ENCODE measurements at regions not wholly inside any gene's neighbourhood (a gene's known extent, or its start where the extent isn't known, plus 50 kb on each side); places are given as distances from the start of the nearest gene placed in this dataset.

- no peak for TF ChIP-seq FOSL1 (IDR thresholded peaks at IDR 0.05; ENCODE audit: low read depth)
- TF ChIP-seq ZNF274 (IDR thresholded peaks at IDR 0.05; ENCODE audit: low read depth, low read length): no peak
- TF ChIP-seq TCF7L2 (IDR thresholded peaks at IDR 0.05; ENCODE audit: borderline replicate concordance, extremely low read depth, insufficient read depth, insufficient read length): no peak
- TF ChIP-seq ZFX (IDR thresholded peaks at IDR 0.05): no peak
- TF ChIP-seq CBX3 (IDR thresholded peaks at IDR 0.05; ENCODE audit: low read depth): no peak
- TF ChIP-seq YY1 (IDR thresholded peaks at IDR 0.05; ENCODE audit: extremely low read depth, insufficient replicate concordance, low read depth, low read length): no peak
These were observed 159.5 kb upstream of the SLC28A3 start (continued) for GRCh38 chr9:84499969-84500582.

GRCh38 chr9:84500826-84501225 lies 160.3 kb upstream of the SLC28A3 start:
- TF ChIP-seq POLR2AphosphoS5 (IDR thresholded peaks at IDR 0.05; ENCODE audit: low read depth, low read length): no peak
- TF ChIP-seq CTCF (IDR thresholded peaks at IDR 0.05 in 2 of 3, conservative IDR thresholded peaks at IDR 0.05 in 1 of 3; ENCODE audit: borderline replicate concordance in 1 of 3, insufficient read depth in 1 of 3, low read depth in 2 of 3, low read length in 2 of 3): no peak
- TF ChIP-seq EGR1 (IDR thresholded peaks at IDR 0.05; ENCODE audit: low read depth): no peak
- TF ChIP-seq RAD21 (IDR thresholded peaks at IDR 0.05; ENCODE audit: low read depth): no peak
- TF ChIP-seq ZBTB33 (IDR thresholded peaks at IDR 0.05; ENCODE audit: extremely low read depth, insufficient replicate concordance, low read length): no peak
- RAD21 ChIA-PET (ENCODE audit: low non-redundant PET in 1 of 2, low total read pairs in 2 of 2, uncharacterized antibody in 2 of 2, unreplicated experiment in 2 of 2): no interaction called here
- no peaks in the 10 kb centered on the region for H3K36me3 ChIP-seq (ENCODE audit: control insufficient read depth in 1 of 2, insufficient read depth in 2 of 2, low read length in 2 of 2)
- H3K27me3 ChIP-seq (ENCODE audit: insufficient read depth, low read length): no peaks in the 10 kb centered on the region
- H2AFZ ChIP-seq (ENCODE audit: low read depth, low read length, poor library complexity, severe bottlenecking): no peak overlapping the region
- intact Hi-C loops (cut with micrococcal nuclease): no loop called here
- ATAC-seq (no peak), DNase-seq (ENCODE audit: low read depth, low spot score) (no peak)
- no peaks in the 10 kb centered on the region for H3K9me3 ChIP-seq (ENCODE audit: control insufficient read depth in 1 of 2, insufficient read depth in 1 of 2, low read depth in 1 of 2, low read length in 2 of 2)
- CTCF ChIA-PET: no interaction called here
- no peak overlapping the region for H3K4me3 ChIP-seq (replicated peaks in 1 of 2; ENCODE audit: low read depth in 1 of 2, low read length in 2 of 2)
- H3K27ac ChIP-seq (ENCODE audit: low read depth, low read length): no peak overlapping the region
- H4K20me1 ChIP-seq (ENCODE audit: insufficient read depth): no peaks in the 10 kb centered on the region
- no peaks in the 10 kb centered on the region for H3K4me1 ChIP-seq (ENCODE audit: control insufficient read depth in 1 of 2, insufficient read depth in 2 of 2, low read length in 2 of 2)
- POLR2A ChIA-PET: no interaction called here
- BruUV-seq (replicated peaks): no TSS peak
- no peak overlapping the region for H3K9ac ChIP-seq (ENCODE audit: low read length)
- H3K79me2 ChIP-seq (ENCODE audit: insufficient read depth, low read length): no peaks in the 10 kb centered on the region
- no peak overlapping the region for H3K4me2 ChIP-seq (ENCODE audit: low read length)
- no peaks in the 10 kb centered on the region for H3K9me2 ChIP-seq (ENCODE audit: insufficient read depth)

Measured in HCT116 (cell line).